HCT116 (cell line): ENCODE measurements at regions not wholly inside any gene's neighbourhood (a gene's known extent, or its start where the extent isn't known, plus 50 kb on each side); places are given as distances from the start of the nearest gene placed in this dataset.

Experiments used
- ATAC-seq: fragments of 200-7000 bp; cut with Tn5 transposase; 2 replicates; pipeline ENCODE4 v1.9.1; 2020; ENCODE audit warnings: mild to moderate bottlenecking, moderate library complexity
- BruUV-seq: library from RNA; stranded (reverse); fragments of 400-500 nt; replicated peaks from 2 replicates; lab custom pipeline; 2021; lab: Mats Ljungman, UMichigan
- CTCF ChIA-PET: fragments of 300-600 bp; sonication (Branson Sonifier 250); formaldehyde crosslinking; loops from one replicate; lab custom pipeline; 2021; ENCODE audit warnings: antibody characterized with exemption; lab: Charles Lee
- POLR2A ChIA-PET: fragments of 300-600, 350-600 bp; sonication (Branson Sonifier 250); formaldehyde crosslinking; loops from one replicate; lab custom pipeline; 2021; ENCODE audit warnings: antibody characterized with exemption; lab: Charles Lee
- RAD21 ChIA-PET, 2 experiments: fragments of 300-600 bp; sonication (Branson Sonifier 250); formaldehyde crosslinking; loops; one replicate each; lab custom pipeline; 2023; ENCODE audit warnings: low total read pairs in 2 of 2; ENCODE audit not compliant: uncharacterized antibody in 2 of 2, unreplicated experiment in 2 of 2, low non-redundant PET in 1 of 2; lab: Charles Lee
- DNase-seq: peaks from one replicate; pipeline ENCODE4 v3.0.0-alpha.2; 2010; ENCODE audit warnings: low read depth, low spot score
- H2AFZ ChIP-seq: fragments of 200-600 bp; shearing (Covaris generic), sonication (generic); 2 replicates; pipeline ENCODE4 v1.6.1; 2017; ENCODE audit warnings: low read depth, mixed run types, mixed read lengths, antibody characterized with exemption, low read length; ENCODE audit not compliant: poor library complexity, severe bottlenecking
- H3K27ac ChIP-seq: 2 replicates; pipeline ENCODE4 v1.5.1; 2012; ENCODE audit warnings: low read depth, low read length
- H3K27me3 ChIP-seq: fragments of 200-600 bp; sonication (generic); 2 replicates; pipeline ENCODE4 v1.6.1; 2016; ENCODE audit warnings: mixed run types, low read length, mixed read lengths; ENCODE audit not compliant: insufficient read depth
- H3K36me3 ChIP-seq, 2 experiments: fragments of 200-500 bp in 1 of 2; fragments of 200-600 bp in 1 of 2; sonication (Bioruptor generic) in 1 of 2; sonication (generic) in 1 of 2; 2 replicates each; pipeline versions ENCODE4 v1.5.1 to v1.6.1; 2014 to 2016; ENCODE audit warnings: low read length in 2 of 2, inconsistent platforms in 1 of 2, mixed read lengths in 1 of 2, mixed run types in 1 of 2; ENCODE audit not compliant: insufficient read depth in 2 of 2, control insufficient read depth in 1 of 2
- H3K4me1 ChIP-seq, 2 experiments: fragments of 200-600 bp in 1 of 2; sonication (generic) in 1 of 2; 2 replicates each; pipeline versions ENCODE4 v1.5.1 to v1.6.1; 2012 to 2017; ENCODE audit warnings: low read length in 2 of 2, inconsistent platforms in 1 of 2, mild to moderate bottlenecking in 1 of 2, mixed read lengths in 1 of 2, mixed run types in 1 of 2, moderate library complexity in 1 of 2; ENCODE audit not compliant: insufficient read depth in 2 of 2, control insufficient read depth in 1 of 2
- H3K4me2 ChIP-seq: fragments of 200-600 bp; sonication (generic); 2 replicates; pipeline ENCODE4 v1.6.1; 2017; ENCODE audit warnings: mixed run types, low read length, mixed read lengths
- H3K4me3 ChIP-seq, 2 experiments: fragments of 200-600 bp in 1 of 2; sonication (generic) in 1 of 2; replicated peaks in 1 of 2; 2 replicates each; pipeline ENCODE4 v1.5.1; 2011 to 2016; ENCODE audit warnings: low read length in 2 of 2, control low read depth in 1 of 2, low read depth in 1 of 2, mild to moderate bottlenecking in 1 of 2, mixed read lengths in 1 of 2, mixed run types in 1 of 2
- H3K79me2 ChIP-seq: fragments of 200-600 bp; sonication (generic); 2 replicates; pipeline ENCODE4 v1.6.1; 2017; ENCODE audit warnings: mild to moderate bottlenecking, mixed run types, low read length, moderate library complexity, mixed read lengths; ENCODE audit not compliant: insufficient read depth
- H3K9ac ChIP-seq: fragments of 200-600 bp; sonication (generic); 2 replicates; pipeline ENCODE4 v1.6.1; 2016; ENCODE audit warnings: low read length, mixed read lengths
- H3K9me2 ChIP-seq: fragments of 200-600 bp; sonication (generic), shearing (Covaris generic); 2 replicates; pipeline ENCODE4 v1.6.1; 2017; ENCODE audit warnings: mixed run types, mild to moderate bottlenecking, moderate library complexity; ENCODE audit not compliant: insufficient read depth
- H3K9me3 ChIP-seq, 2 experiments: fragments of 200-500 bp in 1 of 2; fragments of 200-600 bp in 1 of 2; sonication (Bioruptor generic) in 1 of 2; sonication (generic) in 1 of 2; 2 replicates each; pipeline ENCODE4 v1.6.1; 2014 to 2017; ENCODE audit warnings: low read length in 2 of 2, mixed read lengths in 2 of 2, inconsistent platforms in 1 of 2, low read depth in 1 of 2, mild to moderate bottlenecking in 1 of 2, mixed run types in 1 of 2, moderate library complexity in 1 of 2; ENCODE audit not compliant: control insufficient read depth in 1 of 2, insufficient read depth in 1 of 2
- H4K20me1 ChIP-seq: fragments of 200-600 bp; sonication (generic), shearing (Covaris generic); 2 replicates; pipeline ENCODE4 v1.6.1; 2017; ENCODE audit warnings: mixed run types, mild to moderate bottlenecking, moderate library complexity; ENCODE audit not compliant: insufficient read depth
- ATF3 ChIP-seq: IDR thresholded peaks from 2 replicates; pipeline ENCODE4 v1.6.1; 2012
- CBX3 ChIP-seq: IDR thresholded peaks from 2 replicates; pipeline ENCODE4 v1.6.1; 2012; ENCODE audit warnings: low read depth
- CTCF ChIP-seq, 3 experiments: fragments of 200-600 bp in 1 of 3; sonication (generic) in 1 of 3; IDR thresholded peaks in 2 of 3; conservative IDR thresholded peaks in 1 of 3; 2 replicates each; pipeline ENCODE4 v1.5.1; 2012 to 2017; ENCODE audit warnings: low read depth in 2 of 3, low read length in 2 of 3, antibody characterized with exemption in 1 of 3, borderline replicate concordance in 1 of 3, control low read depth in 1 of 3, mild to moderate bottlenecking in 1 of 3, mixed read lengths in 1 of 3, mixed run types in 1 of 3, moderate library complexity in 1 of 3; ENCODE audit not compliant: insufficient read depth in 1 of 3
- JUND ChIP-seq: IDR thresholded peaks from 2 replicates; pipeline ENCODE4 v1.6.1; 2012
- POLR2A ChIP-seq: IDR thresholded peaks from 2 replicates; pipeline ENCODE4 v1.7.0; 2011; ENCODE audit warnings: borderline replicate concordance; ENCODE audit not compliant: insufficient read depth, insufficient read length; ENCODE audit errors: extremely low read depth
- REST ChIP-seq: IDR thresholded peaks from 2 replicates; pipeline ENCODE4 v1.6.1; 2012; ENCODE audit warnings: low read depth
- SP1 ChIP-seq: IDR thresholded peaks from 2 replicates; pipeline ENCODE4 v1.6.1; 2012; ENCODE audit warnings: low read depth
- intact Hi-C: fragments of 100-400 bp; cut with micrococcal nuclease; formaldehyde crosslinking; loops from 2 replicates; pipeline ENCODE4 v1.10.0; 2022

- no peak overlapping the region for H3K27ac ChIP-seq
- no peaks in the 10 kb centered on the region for H3K36me3 ChIP-seq
- BruUV-seq = no TSS peak
- H3K4me3 ChIP-seq = no peak overlapping the region
- POLR2A ChIA-PET = no interaction called here
- H3K79me2 ChIP-seq = no peaks in the 10 kb centered on the region
- H4K20me1 ChIP-seq = no peaks in the 10 kb centered on the region
- RAD21 ChIA-PET = no interaction called here
- no peak for DNase-seq
- CTCF ChIA-PET = no interaction called here
- H3K27me3 ChIP-seq = no peaks in the 10 kb centered on the region
- no peaks in the 10 kb centered on the region for H3K9me3 ChIP-seq
- ATAC-seq = no peak
- no peak overlapping the region for H2AFZ ChIP-seq
- H3K4me1 ChIP-seq = no peaks in the 10 kb centered on the region
- no peak for TF ChIP-seq CTCF (IDR thresholded peaks at IDR 0.05 in 2 of 3, conservative IDR thresholded peaks at IDR 0.05 in 1 of 3; ENCODE audit: borderline replicate concordance in 1 of 3, insufficient read depth in 1 of 3, low read depth in 2 of 3, low read length in 2 of 3)
- no peak for TF ChIP-seq CBX3
- TF ChIP-seq POLR2A = no peak
- no peak for TF ChIP-seq SP1
- TF ChIP-seq ATF3 = no peak
- TF ChIP-seq JUND = no peak
- no peak for TF ChIP-seq REST
- no peak overlapping the region for H3K4me2 ChIP-seq
- H3K9me2 ChIP-seq = peaks cover 5% of the 10 kb centered on the region; the same call in 1 of the 2 replicates
- H3K9ac ChIP-seq = no peak overlapping the region
- intact Hi-C loops = no loop called here
Observed at GRCh38 chr5:39850291-39850690, 425.5 kb upstream of the DAB2 start.
